Vagina (tissue), 2 donors: ENCODE measurements at regions not wholly inside any gene's neighbourhood (a gene's known extent, or its start where the extent isn't known, plus 50 kb on each side); places are given as distances from the start of the nearest gene placed in this dataset.

ENCODE experiments used
- CTCF ChIP-seq, 3 experiments: fragments of 450-650 bp in 2 of 3; fragments of 200-600 bp in 1 of 3; sonication (generic) in 1 of 3; IDR thresholded peaks; one replicate each; pipeline ENCODE4 v1.5.1; 2017 to 2019; ENCODE audit warnings: antibody characterized with exemption in 3 of 3, mild to moderate bottlenecking in 2 of 3, moderate library complexity in 2 of 3
- POLR2A ChIP-seq, 2 donors: fragments of 450-650 bp; IDR thresholded peaks; one replicate each; pipeline ENCODE4 v1.6.1; 2017; ENCODE audit warnings: antibody characterized with exemption in 2 of 2, mild to moderate bottlenecking in 2 of 2, moderate library complexity in 2 of 2

DNA sequence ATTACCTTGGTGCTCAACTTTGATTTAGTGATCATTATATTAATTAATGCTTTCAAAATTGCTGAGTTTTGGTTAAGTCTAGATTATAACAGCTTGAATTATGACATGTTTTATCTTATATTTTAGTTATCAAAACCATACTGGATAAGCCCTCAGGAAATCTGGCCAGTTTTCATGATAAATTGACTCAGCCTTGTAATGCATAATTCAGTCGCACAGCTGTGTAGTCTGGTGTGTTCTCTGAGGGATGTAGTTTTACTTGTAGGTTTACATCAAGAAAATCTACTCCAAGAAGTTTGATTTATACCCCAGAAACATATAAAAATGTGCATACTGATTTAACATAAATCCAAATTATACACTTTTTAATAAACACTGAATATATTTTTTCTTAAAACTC lies 477.5 kb downstream of the SPRY1 start:
- TF ChIP-seq CTCF (IDR thresholded peaks at IDR 0.05): no peak
- no peak for TF ChIP-seq POLR2A (IDR thresholded peaks at IDR 0.05)
